ENCODE measurements at regions not wholly inside any gene's neighbourhood (a gene's known extent, or its start where the extent isn't known, plus 50 kb on each side); places are given as distances from the start of the nearest gene placed in this dataset.

DNA sequence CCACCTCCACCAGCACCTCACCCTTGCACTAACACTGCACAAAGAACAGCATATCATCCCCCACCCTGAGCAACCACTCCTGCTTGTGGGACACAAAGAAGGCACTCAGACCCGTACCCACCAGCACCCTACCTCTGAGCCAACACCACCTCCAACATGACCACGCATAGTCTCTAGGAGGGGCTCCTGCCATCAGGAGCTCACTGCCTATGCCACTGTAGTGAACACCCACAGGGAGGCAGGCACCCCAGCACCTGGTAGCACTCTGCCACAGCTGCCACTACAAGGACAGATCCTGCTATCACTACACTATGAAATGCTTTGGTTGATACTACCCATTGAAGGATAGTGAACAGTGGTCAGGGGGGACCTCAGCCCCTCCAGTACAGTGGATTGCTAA, 395.6 kb upstream of the GRAMD2B start:
- H3K9ac ChIP-seq (replicated peaks; ENCODE audit: extremely low read depth, insufficient read depth, low read length): no peak overlapping the region
- H3K4me3 ChIP-seq (replicated peaks in 1 of 3; ENCODE audit: insufficient read depth in 1 of 3, low read depth in 1 of 3, low read length in 3 of 3): no peak overlapping the region
- no peak overlapping the region for H3K4me2 ChIP-seq (ENCODE audit: insufficient read depth, low read length)
- no peaks in the 10 kb centered on the region for H3K9me1 ChIP-seq (replicated peaks; ENCODE audit: control insufficient read depth, extremely low read depth, insufficient read depth, low read length)
- H3K4me1 ChIP-seq (ENCODE audit: control insufficient read depth, extremely low read depth, insufficient read depth, low read length): no peaks in the 10 kb centered on the region
- ChIA-PET CTCF (no interaction called here), POLR2A (no interaction called here)
- no peaks in the 10 kb centered on the region for H3K27me3 ChIP-seq (ENCODE audit: control insufficient read depth in 2 of 2, insufficient read depth in 2 of 2, low read length in 2 of 2)
- TF ChIP-seq GATA2 (IDR thresholded peaks at IDR 0.05; ENCODE audit: insufficient read depth, insufficient read length, low read depth, low read length) (no peak), JUN (IDR thresholded peaks at IDR 0.05; ENCODE audit: borderline replicate concordance, insufficient read depth, insufficient read length, low read depth) (no peak), CTCF (IDR thresholded peaks at IDR 0.05; ENCODE audit: extremely low read depth in 1 of 2, insufficient read depth in 1 of 2, low read depth in 1 of 2, low read length in 2 of 2) (no peak), POLR2A (IDR thresholded peaks at IDR 0.05; ENCODE audit: low read depth, low read length) (no peak), EZH2 (IDR thresholded peaks at IDR 0.05; ENCODE audit: borderline replicate concordance, low read depth, low read length, severe bottlenecking) (no peak), MYC (IDR thresholded peaks at IDR 0.05; ENCODE audit: low read depth, low read length) (no peak), FOS (IDR thresholded peaks at IDR 0.05; ENCODE audit: borderline replicate concordance, insufficient read depth, low read length) (no peak), MAX (IDR thresholded peaks at IDR 0.05; ENCODE audit: insufficient read depth, insufficient read length) (no peak), POLR2AphosphoS5 (IDR thresholded peaks at IDR 0.05; ENCODE audit: insufficient read depth, low read depth, low read length) (no peak)
- no peak overlapping the region for H3K27ac ChIP-seq (ENCODE audit: insufficient read depth, low read depth, low read length)
- no peaks in the 10 kb centered on the region for H4K20me1 ChIP-seq (replicated peaks; ENCODE audit: control insufficient read depth, extremely low read depth, insufficient read depth, low read length)
- no peak for DNase-seq (ENCODE audit: low read depth, low spot score)
- H3K79me2 ChIP-seq (ENCODE audit: control insufficient read depth, insufficient read depth, low read length): no peaks in the 10 kb centered on the region
- intact Hi-C loops (cut with micrococcal nuclease) (no loop called here), dilution Hi-C loops (cut with MboI; ENCODE audit: extremely low pct_ligation_motif_present, low sequenced_read_pairs) (no loop called here)
- H2AFZ ChIP-seq (ENCODE audit: low read depth, low read length): no peak overlapping the region
- H3K9me3 ChIP-seq (replicated peaks; ENCODE audit: control insufficient read depth, insufficient read depth, low read length): no peaks in the 10 kb centered on the region
- no peaks in the 10 kb centered on the region for H3K36me3 ChIP-seq (ENCODE audit: control insufficient read depth in 2 of 2, extremely low read depth in 1 of 2, insufficient read depth in 2 of 2, low read length in 2 of 2)
- FAIRE-seq: no peak
- BruUV-seq (replicated peaks): no TSS peak

All from endothelial cell of umbilical vein (primary cell).